HK-2 (cell line): ENCODE measurements at regions not wholly inside any gene's neighbourhood (a gene's known extent, or its start where the extent isn't known, plus 50 kb on each side); places are given as distances from the start of the nearest gene placed in this dataset.
"Not testable (repeated sequence)": the region's sequence is repeated elsewhere in the genome, so short reads cannot be mapped to it uniquely, and the experiment has no call there.

Experiments used
- DNase-seq: peaks from one replicate; pipeline ENCODE4 v3.0.0-alpha.2; 2018; ENCODE audit not compliant: unreplicated experiment

DNA sequence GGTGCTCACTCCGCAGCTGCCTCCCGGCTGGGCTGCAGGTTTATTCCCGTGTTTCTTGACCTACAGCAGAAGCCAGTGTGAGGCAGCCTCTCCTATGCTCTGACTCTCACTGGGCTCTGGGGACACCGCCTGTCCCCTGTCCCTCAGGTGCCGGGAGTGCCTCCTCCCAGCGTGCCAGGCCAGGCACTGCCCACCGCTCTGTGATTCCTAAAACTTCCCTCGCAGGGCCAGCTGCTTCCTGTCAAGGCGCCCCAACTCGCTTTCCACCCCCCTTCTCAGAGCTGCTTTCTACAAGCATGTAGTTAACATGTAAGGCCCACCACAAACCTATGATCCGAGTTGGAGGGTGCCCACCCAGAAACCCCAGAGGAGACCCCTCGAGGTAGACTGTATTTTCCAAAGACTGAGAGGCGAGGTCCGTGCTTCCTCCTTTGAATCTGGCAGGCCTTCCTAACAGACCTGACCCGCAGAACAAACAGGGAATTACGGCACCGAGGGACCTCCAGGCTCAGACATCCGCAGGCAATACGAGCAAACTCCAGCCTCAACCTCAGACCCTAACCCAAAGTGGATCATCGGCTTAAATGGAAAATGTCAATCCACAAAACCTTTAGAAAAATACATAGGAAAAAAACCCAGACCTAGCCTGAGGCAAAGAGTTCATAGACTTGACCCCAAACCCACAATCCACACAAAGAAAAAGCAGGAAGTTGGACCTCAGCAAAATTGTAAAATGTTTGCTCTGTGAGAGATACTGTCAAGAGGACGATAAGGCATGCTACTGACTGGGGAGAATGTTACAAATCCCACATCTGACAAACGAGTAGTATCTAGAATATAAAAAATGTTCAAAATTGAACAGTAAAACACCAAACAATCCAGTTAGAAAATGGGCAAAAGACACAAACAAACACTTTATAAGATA lies 121.3 kb upstream of the IQSEC1 start:
- no peak for DNase-seq

GRCh38 chr3:13193320-13194284 lies 120.4 kb upstream of the IQSEC1 start:
- DNase-seq: no peak

DNA sequence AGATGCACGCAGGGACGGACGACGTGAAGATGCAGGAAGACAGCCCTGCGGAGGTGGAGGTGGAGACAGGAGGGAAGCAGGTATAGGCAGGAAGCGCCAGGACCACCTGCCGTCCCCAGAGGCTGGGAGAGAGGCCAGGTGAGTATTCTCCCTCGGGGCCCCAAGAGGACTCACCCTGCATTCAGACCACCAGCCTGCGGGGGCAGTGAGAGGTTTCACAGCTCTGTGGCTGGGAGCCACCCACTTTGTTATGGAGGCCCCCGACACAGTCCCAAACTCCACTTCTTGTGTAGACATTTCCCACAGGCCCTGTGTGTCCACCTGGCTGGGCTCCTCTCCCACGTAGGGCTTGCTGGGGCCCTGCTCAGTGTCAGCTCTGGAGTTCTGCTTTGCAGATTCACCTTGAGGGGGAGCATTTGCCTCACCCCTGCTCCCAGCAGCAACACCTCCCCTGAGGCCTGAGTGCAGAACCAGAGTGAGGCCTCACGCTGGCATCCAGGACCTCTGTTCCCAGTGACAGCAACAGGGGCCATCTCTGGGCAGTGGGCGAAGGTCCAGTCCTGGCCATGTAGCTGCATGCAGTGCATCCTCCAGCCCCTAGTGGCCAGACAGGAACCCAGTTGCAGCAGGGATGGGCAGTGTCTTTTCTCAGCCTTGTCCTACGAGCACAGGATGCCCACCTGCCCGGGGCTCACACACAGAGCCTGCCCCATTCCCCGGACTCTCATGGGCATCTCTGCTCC lies 119.4 kb upstream of the IQSEC1 start:
- DNase-seq: no peak

- DNase-seq: no peak
Observed at GRCh38 chr3:13191016-13191415, 117.8 kb upstream of the IQSEC1 start.

DNA sequence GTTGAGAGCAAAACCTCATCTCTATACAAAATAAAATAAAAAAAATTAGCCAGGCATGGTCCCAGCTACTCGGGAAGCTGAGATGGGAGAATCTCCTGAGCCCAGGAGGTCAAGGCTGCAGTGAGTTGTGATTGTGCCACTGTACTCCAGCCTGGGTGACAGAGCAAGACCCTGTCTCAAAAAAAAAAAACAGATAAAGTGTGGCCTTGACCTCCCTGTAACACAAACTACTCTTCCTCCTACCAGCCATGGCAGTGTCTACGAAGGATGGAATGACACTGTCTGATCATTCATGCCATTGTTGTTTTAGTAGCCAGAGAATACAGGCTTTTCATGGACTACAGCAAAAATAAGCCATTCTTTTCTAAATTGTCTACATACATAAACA lies 117.1 kb upstream of the IQSEC1 start:
- no peak for DNase-seq

GRCh38 chr3:13189639-13190377 lies 116.6 kb upstream of the IQSEC1 start:
- DNase-seq: peak; percentile 49

DNA sequence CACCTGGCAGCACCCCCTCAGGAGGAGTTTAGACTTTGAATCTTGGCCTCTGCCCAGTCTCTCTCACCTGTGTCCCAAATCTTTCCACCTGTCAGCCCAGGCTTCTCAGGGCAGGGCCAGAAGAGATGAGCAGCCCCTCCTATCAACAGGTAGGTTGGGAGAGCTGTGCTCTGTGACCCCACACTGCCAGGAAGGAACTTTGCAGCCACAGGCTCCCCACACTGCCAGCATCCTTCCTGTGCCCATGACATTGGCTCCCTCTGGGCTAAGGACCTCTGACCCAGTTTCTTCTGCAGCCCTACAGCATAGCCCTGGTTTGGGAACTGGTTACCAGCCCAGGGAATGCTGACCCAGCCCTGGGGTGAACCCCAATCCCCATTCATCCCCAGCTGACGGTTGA lies 115.7 kb upstream of the IQSEC1 start:
- no peak for DNase-seq

DNA sequence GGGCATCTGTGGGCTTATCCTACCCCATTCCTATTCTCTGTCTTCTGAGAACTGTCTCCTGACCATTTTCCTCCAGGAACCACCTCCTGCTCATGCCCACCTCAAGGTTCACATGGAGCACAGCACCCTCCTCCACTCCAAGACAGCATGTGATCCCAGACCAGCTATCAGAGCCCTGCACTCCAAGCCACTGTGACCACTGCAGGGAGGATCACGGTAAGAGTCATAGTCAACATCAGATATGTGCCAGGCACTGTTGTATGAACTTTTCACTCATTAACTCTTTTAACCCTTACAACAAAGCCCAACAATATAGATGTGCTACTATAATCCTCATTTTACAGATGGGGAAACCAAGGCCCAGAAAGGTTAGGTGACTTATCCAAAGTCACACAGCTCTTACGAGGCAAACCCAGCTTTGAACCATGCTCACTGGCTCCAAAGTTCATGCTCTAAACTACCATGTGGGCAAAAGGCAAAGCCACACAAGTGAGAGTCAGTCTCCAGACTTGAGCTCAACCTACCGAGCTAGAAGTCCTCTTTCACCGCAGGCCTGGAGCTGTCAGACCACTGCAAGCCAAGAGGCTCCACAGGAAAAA lies 115.1 kb upstream of the IQSEC1 start:
- DNase-seq: no peak

DNA sequence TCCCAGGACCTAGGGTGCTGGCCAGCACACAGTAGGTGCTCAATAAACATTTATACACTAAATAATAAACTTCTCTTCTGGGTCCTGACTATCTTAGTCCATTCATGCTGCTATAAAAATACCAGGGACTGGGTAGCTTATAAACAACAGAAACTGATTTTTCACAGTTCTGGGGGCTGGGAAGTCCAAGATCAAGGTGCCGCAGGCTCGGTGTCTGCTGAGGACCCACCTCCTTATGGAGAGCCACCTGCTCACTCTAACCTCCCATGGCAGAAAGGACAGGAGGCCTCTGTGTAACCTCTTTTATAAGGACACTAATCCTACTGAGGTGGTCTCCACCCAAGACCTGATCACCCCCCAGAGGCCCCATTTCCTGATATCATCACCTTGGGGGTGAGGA lies 114.4 kb upstream of the IQSEC1 start:
- no peak for DNase-seq

- DNase-seq: no peak
Observed at GRCh38 chr3:13186435-13186815, 113.2 kb upstream of the IQSEC1 start.

GRCh38 chr3:13185737-13186434 lies 112.7 kb upstream of the IQSEC1 start:
- no peak for DNase-seq

DNA sequence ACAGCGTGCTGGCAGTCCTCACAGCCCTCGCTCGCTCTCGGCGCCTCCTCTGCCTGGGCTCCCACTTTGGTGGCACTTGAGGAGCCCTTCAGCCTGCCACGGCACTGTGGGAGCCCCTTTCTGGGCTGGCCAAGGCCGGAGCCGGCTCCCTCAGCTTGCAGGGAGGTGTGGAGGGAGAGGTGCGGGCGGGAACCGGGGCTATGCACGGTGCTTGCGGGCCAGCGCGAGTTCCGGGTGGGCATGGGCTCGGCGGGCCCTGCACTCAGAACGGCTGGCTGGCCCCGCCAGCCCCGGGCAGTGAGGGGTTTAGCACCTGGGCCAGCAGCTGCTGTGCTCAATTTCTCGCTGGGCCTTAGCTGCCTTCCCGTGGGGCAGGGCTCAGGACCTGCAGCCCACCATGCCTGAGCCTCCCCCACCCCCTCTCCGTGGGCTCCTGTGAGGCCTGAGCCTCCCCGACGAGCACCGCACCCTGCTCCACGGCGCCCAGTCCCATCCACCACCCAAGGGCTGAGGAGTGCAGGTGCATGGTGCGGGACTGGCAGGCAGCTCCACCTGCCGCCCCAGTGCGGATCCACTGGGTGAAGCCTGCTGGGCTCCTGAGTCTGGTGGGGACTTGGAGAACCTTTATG lies 106.5 kb upstream of the IQSEC1 start:
- DNase-seq: not testable (repeated sequence)

DNA sequence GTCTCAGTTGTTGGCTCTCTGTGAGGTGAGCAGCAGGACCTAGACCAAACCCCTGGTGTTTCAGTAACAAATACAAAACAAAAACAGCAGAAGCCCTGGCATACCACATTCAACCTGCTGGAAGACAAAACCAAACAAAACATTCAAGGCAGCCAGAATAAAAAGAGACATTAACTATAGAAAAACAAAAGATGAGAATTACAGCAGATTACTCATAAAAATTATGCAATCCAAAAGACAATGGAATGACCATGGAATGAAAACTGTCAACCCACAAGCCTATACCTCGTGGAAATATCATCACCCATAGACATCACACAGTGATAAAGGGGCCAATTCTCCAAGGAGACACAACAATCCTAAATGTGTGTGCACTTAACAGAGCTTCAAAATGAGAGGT lies 106.0 kb upstream of the IQSEC1 start:
- no peak for DNase-seq

- DNase-seq: no peak
Observed at GRCh38 chr3:13178107-13178506, 104.9 kb upstream of the IQSEC1 start.

DNA sequence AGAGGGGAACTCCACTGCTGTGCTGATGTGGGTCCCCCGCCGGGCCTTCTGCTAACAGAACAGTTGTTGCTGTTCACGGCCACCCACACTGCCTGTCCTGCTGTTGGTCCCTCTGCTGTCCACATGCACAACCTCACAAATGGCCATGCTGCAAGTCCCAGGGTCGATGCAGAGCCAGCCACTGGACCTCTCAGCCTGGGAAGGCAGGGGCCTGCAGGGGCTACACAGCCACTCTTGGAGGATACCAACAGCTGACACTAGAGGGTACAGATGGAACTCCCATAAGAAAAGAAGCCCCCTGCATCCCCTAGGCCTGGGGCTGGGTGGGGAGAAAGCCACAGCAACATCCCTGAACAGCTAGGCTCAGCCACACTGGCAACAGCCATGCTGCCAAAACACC lies 104.4 kb upstream of the IQSEC1 start:
- DNase-seq: no peak

DNA sequence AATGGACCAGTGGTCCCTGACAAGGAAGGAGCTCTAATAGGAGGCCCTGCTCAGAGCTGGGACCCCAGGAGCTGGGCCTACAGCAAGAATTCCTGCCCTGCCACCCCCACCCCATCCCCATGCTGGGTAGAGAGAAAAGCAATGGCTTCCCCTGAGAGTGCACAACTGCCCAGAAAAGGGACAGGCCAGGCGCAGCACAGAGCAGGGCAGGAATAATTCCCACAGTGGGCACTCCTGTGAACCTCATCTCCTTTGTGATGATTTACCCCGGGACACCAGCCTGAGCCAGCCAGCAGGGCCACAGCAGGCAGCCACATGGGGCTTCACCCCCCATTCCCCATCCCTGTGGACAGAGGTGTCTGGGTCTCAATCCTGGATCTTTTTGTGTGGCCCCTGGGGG lies 104.0 kb upstream of the IQSEC1 start:
- DNase-seq: no peak

DNA sequence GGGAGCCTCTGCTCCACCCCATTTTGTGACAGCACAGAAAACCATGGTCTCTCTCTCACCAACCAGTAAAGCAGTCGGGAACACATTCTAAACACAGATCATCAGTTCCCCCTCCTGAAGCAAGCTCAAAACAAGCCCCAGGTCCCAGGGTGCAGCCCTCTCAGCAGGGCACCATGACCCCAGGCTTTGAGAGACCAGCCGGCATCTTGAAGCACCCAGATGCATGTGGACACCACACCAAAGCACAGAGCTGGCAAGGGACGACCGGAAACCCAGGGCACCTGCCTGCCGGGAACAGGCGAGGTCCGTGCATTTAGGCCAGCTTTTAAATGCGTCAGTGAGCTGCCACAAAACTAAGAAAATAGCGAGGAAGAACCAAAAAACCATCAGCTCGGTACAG lies 103.2 kb upstream of the IQSEC1 start:
- DNase-seq: no peak

GRCh38 chr3:13174803-13175135 lies 101.5 kb upstream of the IQSEC1 start:
- no peak for DNase-seq

GRCh38 chr3:13174011-13174802 lies 101.0 kb upstream of the IQSEC1 start:
- DNase-seq: no peak
